ENCODE measurements at regions not wholly inside any gene's neighbourhood (a gene's known extent, or its start where the extent isn't known, plus 50 kb on each side); places are given as distances from the start of the nearest gene placed in this dataset.

- Histone ChIP-seq H3K4me2 (ENCODE audit: low read length) (no peak overlapping the region), H3K36me3 (ENCODE audit: insufficient read depth, low read length) (no peaks in the 10 kb centered on the region), H3K9me2 (ENCODE audit: insufficient read depth, low read length) (no peaks in the 10 kb centered on the region), H2AFZ (ENCODE audit: low read length) (no peak overlapping the region), H3K79me2 (ENCODE audit: insufficient read depth, low read depth, low read length) (no peaks in the 10 kb centered on the region), H3K9me3 (ENCODE audit: low read length) (no peaks in the 10 kb centered on the region), H3K27ac (ENCODE audit: low read depth, low read length, poor library complexity, severe bottlenecking) (no peak overlapping the region), H4K20me1 (ENCODE audit: insufficient read depth, low read length) (no peaks in the 10 kb centered on the region), H3K4me1 (ENCODE audit: insufficient read depth, low read length, poor library complexity, severe bottlenecking) (no peaks in the 10 kb centered on the region), H3K4me3 (ENCODE audit: low read depth, low read length, poor library complexity, severe bottlenecking) (no peak overlapping the region)
- no peak for TF ChIP-seq EZH2phosphoT487 (IDR thresholded peaks at IDR 0.05; ENCODE audit: borderline replicate concordance, low read depth, low read length)
- TF ChIP-seq, protein P1, sequence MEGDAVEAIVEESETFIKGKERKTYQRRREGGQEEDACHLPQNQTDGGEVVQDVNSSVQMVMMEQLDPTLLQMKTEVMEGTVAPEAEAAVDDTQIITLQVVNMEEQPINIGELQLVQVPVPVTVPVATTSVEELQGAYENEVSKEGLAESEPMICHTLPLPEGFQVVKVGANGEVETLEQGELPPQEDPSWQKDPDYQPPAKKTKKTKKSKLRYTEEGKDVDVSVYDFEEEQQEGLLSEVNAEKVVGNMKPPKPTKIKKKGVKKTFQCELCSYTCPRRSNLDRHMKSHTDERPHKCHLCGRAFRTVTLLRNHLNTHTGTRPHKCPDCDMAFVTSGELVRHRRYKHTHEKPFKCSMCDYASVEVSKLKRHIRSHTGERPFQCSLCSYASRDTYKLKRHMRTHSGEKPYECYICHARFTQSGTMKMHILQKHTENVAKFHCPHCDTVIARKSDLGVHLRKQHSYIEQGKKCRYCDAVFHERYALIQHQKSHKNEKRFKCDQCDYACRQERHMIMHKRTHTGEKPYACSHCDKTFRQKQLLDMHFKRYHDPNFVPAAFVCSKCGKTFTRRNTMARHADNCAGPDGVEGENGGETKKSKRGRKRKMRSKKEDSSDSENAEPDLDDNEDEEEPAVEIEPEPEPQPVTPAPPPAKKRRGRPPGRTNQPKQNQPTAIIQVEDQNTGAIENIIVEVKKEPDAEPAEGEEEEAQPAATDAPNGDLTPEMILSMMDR (conservative IDR thresholded peaks at IDR 0.05; ENCODE audit: low read length) = no peak
- POLR2A ChIA-PET = interaction anchor here (0.9 to 1.1 kb wide), 2 partner anchors 11 to 56 kb away, joined by 3 to 4 read pairs; no protein-coding TSS in a partner anchor
- no TSS peak for BruUV-seq (replicated peaks)
- CTCF ChIA-PET (ENCODE audit: unreplicated experiment) = no interaction called here
- DNase-seq (ENCODE audit: low spot score) = no peak
- intact Hi-C loops (cut with micrococcal nuclease; ENCODE audit: unreplicated experiment) = no loop called here
These were observed 442.8 kb upstream of the NECTIN3 start for GRCh38 chr3:110628650-110629301.

- Histone ChIP-seq H3K27ac (ENCODE audit: low read depth, low read length, poor library complexity, severe bottlenecking) (no peak overlapping the region), H3K36me3 (ENCODE audit: insufficient read depth, low read length) (no peaks in the 10 kb centered on the region), H3K4me3 (ENCODE audit: low read depth, low read length, poor library complexity, severe bottlenecking) (no peak overlapping the region), H4K20me1 (ENCODE audit: insufficient read depth, low read length) (no peaks in the 10 kb centered on the region), H2AFZ (ENCODE audit: low read length) (no peak overlapping the region), H3K9me2 (ENCODE audit: insufficient read depth, low read length) (no peaks in the 10 kb centered on the region), H3K79me2 (ENCODE audit: insufficient read depth, low read depth, low read length) (no peaks in the 10 kb centered on the region), H3K9me3 (ENCODE audit: low read length) (no peaks in the 10 kb centered on the region), H3K4me2 (ENCODE audit: low read length) (no peak overlapping the region), H3K4me1 (ENCODE audit: insufficient read depth, low read length, poor library complexity, severe bottlenecking) (no peaks in the 10 kb centered on the region)
- POLR2A ChIA-PET = no interaction called here
- CTCF ChIA-PET (ENCODE audit: unreplicated experiment) = no interaction called here
- DNase-seq (ENCODE audit: low spot score) = no peak
- TF ChIP-seq, protein P1 (conservative IDR thresholded peaks at IDR 0.05; ENCODE audit: low read length) = no peak
- TF ChIP-seq EZH2phosphoT487 (IDR thresholded peaks at IDR 0.05; ENCODE audit: borderline replicate concordance, low read depth, low read length) = no peak
- intact Hi-C loops (cut with micrococcal nuclease; ENCODE audit: unreplicated experiment) = no loop called here
- no TSS peak for BruUV-seq (replicated peaks)
These were observed 441.7 kb upstream of the NECTIN3 start for GRCh38 chr3:110629917-110630316.

GRCh38 chr3:110644203-110644602, 427.4 kb upstream of the NECTIN3 start:
- ChIA-PET CTCF (ENCODE audit: unreplicated experiment) (no interaction called here), POLR2A (no interaction called here)
- H4K20me1 ChIP-seq (ENCODE audit: insufficient read depth, low read length) = no peaks in the 10 kb centered on the region
- H3K79me2 ChIP-seq (ENCODE audit: insufficient read depth, low read depth, low read length) = no peaks in the 10 kb centered on the region
- intact Hi-C loops (cut with micrococcal nuclease; ENCODE audit: unreplicated experiment) = no loop called here
- no peaks in the 10 kb centered on the region for H3K4me1 ChIP-seq (ENCODE audit: insufficient read depth, low read length, poor library complexity, severe bottlenecking)
- H3K36me3 ChIP-seq (ENCODE audit: insufficient read depth, low read length) = no peaks in the 10 kb centered on the region
- no peak overlapping the region for H3K27ac ChIP-seq (ENCODE audit: low read depth, low read length, poor library complexity, severe bottlenecking)
- H3K9me3 ChIP-seq (ENCODE audit: low read length) = no peaks in the 10 kb centered on the region
- H3K9me2 ChIP-seq (ENCODE audit: insufficient read depth, low read length) = no peaks in the 10 kb centered on the region
- H3K4me2 ChIP-seq (ENCODE audit: low read length) = no peak overlapping the region
- BruUV-seq (replicated peaks) = no TSS peak
- DNase-seq (ENCODE audit: low spot score) = no peak
- TF ChIP-seq EZH2phosphoT487 (IDR thresholded peaks at IDR 0.05; ENCODE audit: borderline replicate concordance, low read depth, low read length) = no peak
- TF ChIP-seq, protein P1 (conservative IDR thresholded peaks at IDR 0.05; ENCODE audit: low read length) = no peak
- H3K4me3 ChIP-seq (ENCODE audit: low read depth, low read length, poor library complexity, severe bottlenecking) = no peak overlapping the region
- H2AFZ ChIP-seq (ENCODE audit: low read length) = no peak overlapping the region
